Esophagus squamous epithelium (tissue), 4 donors: ENCODE measurements at regions not wholly inside any gene's neighbourhood (a gene's known extent, or its start where the extent isn't known, plus 50 kb on each side); places are given as distances from the start of the nearest gene placed in this dataset.

Experiments
- POLR2A ChIP-seq, 4 donors: fragments of 450-650 bp; IDR thresholded peaks; one replicate each; pipeline ENCODE4 v1.6.1; 2017; ENCODE audit warnings: antibody characterized with exemption in 4 of 4, mild to moderate bottlenecking in 4 of 4, moderate library complexity in 3 of 4
- TF ChIP-seq, protein P1 (sequence below), 6 experiments: fragments of 450-650 bp in 4 of 6; fragments of 200-600 bp in 2 of 6; sonication (generic) in 2 of 6; IDR thresholded peaks; one replicate each; pipeline ENCODE4 v1.5.1; 2016 to 2019; ENCODE audit warnings: antibody characterized with exemption in 6 of 6, mild to moderate bottlenecking in 4 of 6, moderate library complexity in 4 of 6

DNA sequence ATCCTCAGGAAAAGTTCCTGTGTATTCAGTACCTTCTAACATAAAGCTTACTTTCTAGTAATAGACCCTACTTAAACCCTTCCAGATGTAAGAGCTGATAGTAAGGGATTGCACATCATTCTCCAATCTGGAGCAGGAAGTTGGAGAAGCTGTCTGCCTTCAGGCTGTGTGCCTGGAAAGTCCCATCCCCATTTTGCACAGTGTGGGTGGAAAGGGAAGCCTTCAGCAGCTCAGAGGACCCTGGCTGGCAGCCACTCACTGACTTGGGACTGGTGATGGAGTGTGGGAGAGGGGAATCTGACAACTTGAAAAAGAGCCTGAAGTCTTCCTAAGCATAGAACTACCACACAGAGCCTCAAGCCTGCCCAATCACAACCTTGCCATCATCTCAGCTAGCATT lies 164.1 kb upstream of the ADO start:
- no peak for TF ChIP-seq POLR2A (IDR thresholded peaks at IDR 0.05)
- TF ChIP-seq, protein P1, sequence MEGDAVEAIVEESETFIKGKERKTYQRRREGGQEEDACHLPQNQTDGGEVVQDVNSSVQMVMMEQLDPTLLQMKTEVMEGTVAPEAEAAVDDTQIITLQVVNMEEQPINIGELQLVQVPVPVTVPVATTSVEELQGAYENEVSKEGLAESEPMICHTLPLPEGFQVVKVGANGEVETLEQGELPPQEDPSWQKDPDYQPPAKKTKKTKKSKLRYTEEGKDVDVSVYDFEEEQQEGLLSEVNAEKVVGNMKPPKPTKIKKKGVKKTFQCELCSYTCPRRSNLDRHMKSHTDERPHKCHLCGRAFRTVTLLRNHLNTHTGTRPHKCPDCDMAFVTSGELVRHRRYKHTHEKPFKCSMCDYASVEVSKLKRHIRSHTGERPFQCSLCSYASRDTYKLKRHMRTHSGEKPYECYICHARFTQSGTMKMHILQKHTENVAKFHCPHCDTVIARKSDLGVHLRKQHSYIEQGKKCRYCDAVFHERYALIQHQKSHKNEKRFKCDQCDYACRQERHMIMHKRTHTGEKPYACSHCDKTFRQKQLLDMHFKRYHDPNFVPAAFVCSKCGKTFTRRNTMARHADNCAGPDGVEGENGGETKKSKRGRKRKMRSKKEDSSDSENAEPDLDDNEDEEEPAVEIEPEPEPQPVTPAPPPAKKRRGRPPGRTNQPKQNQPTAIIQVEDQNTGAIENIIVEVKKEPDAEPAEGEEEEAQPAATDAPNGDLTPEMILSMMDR (IDR thresholded peaks at IDR 0.05), result no peak
